HL-60 (cell line): ENCODE measurements at regions not wholly inside any gene's neighbourhood (a gene's known extent, or its start where the extent isn't known, plus 50 kb on each side); places are given as distances from the start of the nearest gene placed in this dataset.
A peak's percentile ranks its signal among the peaks of the same experiment; 100 is the strongest.

Experiments used
- DNase-seq, 2 experiments: peaks; one replicate each; pipeline ENCODE4 v3.0.0-alpha.2; 2010 to 2020; ENCODE audit warnings: low read depth in 1 of 2, low spot score in 1 of 2
- H3K27ac ChIP-seq: fragments of 250-450 bp; sonication (Bioruptor Pico); replicated peaks from 2 replicates; pipeline ENCODE4 v1.5.1; 2020; ENCODE audit warnings: mild to moderate bottlenecking, moderate library complexity
- H3K27me3 ChIP-seq: fragments of 250-450 bp; sonication (Bioruptor Pico); 2 replicates; pipeline ENCODE4 v1.5.1; 2021; ENCODE audit warnings: mild to moderate bottlenecking, moderate library complexity; ENCODE audit not compliant: insufficient read depth, poor library complexity, severe bottlenecking
- H3K4me3 ChIP-seq: replicated peaks from 2 replicates; pipeline ENCODE4 v1.5.1; 2011; ENCODE audit warnings: mild to moderate bottlenecking, control low read depth, low read length; ENCODE audit not compliant: insufficient read depth
- CTCF ChIP-seq: IDR thresholded peaks from one replicate; pipeline ENCODE4 v1.5.1; 2011; ENCODE audit warnings: low read length, control low read depth, inconsistent platforms; ENCODE audit not compliant: insufficient read depth
- GABPA ChIP-seq: IDR thresholded peaks from 2 replicates; pipeline ENCODE4 v1.6.1; 2012; ENCODE audit warnings: low read depth
- POLR2AphosphoS5 ChIP-seq: IDR thresholded peaks from 2 replicates; pipeline ENCODE4 v1.6.1; 2012; ENCODE audit warnings: low read depth
- REST ChIP-seq: IDR thresholded peaks from 2 replicates; pipeline ENCODE4 v1.6.1; 2012; ENCODE audit warnings: low read depth; ENCODE audit not compliant: insufficient replicate concordance
- SPI1 ChIP-seq: IDR thresholded peaks from 2 replicates; pipeline ENCODE4 v1.6.1; 2012; ENCODE audit warnings: low read depth, mild to moderate bottlenecking, borderline replicate concordance

GRCh38 chr2:220302756-220303155, 675.3 kb downstream of the SLC4A3 start:
- H3K27ac ChIP-seq: no peak overlapping the region
- H3K27me3 ChIP-seq: no peaks in the 10 kb centered on the region
- no peak overlapping the region for H3K4me3 ChIP-seq
- DNase-seq: no peak
- TF ChIP-seq SPI1: no peak
- TF ChIP-seq GABPA: no peak
- no peak for TF ChIP-seq REST

GRCh38 chr2:220309215-220309614, 681.8 kb downstream of the SLC4A3 start:
- no peak for DNase-seq
- peak; percentile 26 for TF ChIP-seq REST
- no peak for TF ChIP-seq SPI1
- no peak for TF ChIP-seq CTCF
- no peak for TF ChIP-seq GABPA
- TF ChIP-seq POLR2AphosphoS5: no peak

GRCh38 chr2:220310451-220310861, 683.0 kb downstream of the SLC4A3 start:
- TF ChIP-seq SPI1: no peak
- no peak for TF ChIP-seq POLR2AphosphoS5
- TF ChIP-seq GABPA: no peak
- TF ChIP-seq CTCF: no peak
- TF ChIP-seq REST: no peak
- H3K4me3 ChIP-seq: no peak overlapping the region
- no peak overlapping the region for H3K27ac ChIP-seq
- no peak for DNase-seq
- peaks cover 2% of the 10 kb centered on the region for H3K27me3 ChIP-seq

More at GRCh38 chr2:220309215-220309614, 681.8 kb downstream of the SLC4A3 start:
- H3K27me3 ChIP-seq: peaks cover 2% of the 10 kb centered on the region
- no peak overlapping the region for H3K27ac ChIP-seq
- H3K4me3 ChIP-seq: no peak overlapping the region
